Thyroid gland (tissue), 4 donors: ENCODE measurements at regions not wholly inside any gene's neighbourhood (a gene's known extent, or its start where the extent isn't known, plus 50 kb on each side); places are given as distances from the start of the nearest gene placed in this dataset.

Experiments used
- DNase-seq, 2 donors: peaks; one replicate each; pipeline ENCODE4 v3.0.0-alpha.2; 2019
- H3K27ac ChIP-seq, 3 donors: fragments of 200-600 bp; sonication (generic); 1 replicate in 2 of 3; 2 replicates in 1 of 3; pipeline ENCODE4 v1.5.1; 2016 to 2019; ENCODE audit warnings: mild to moderate bottlenecking in 1 of 3, moderate library complexity in 1 of 3
- H3K27me3 ChIP-seq: fragments of 200-600 bp; sonication (generic); one replicate; pipeline ENCODE4 v1.5.1; 2019
- H3K36me3 ChIP-seq, 2 donors: fragments of 200-600 bp; sonication (generic); one replicate each; pipeline ENCODE4 v1.5.1; 2016 to 2019
- H3K4me1 ChIP-seq, 2 donors: fragments of 200-600 bp; sonication (generic); one replicate each; pipeline ENCODE4 v1.5.1; 2017 to 2019
- H3K4me3 ChIP-seq, 3 donors: fragments of 200-600 bp; sonication (generic); replicated peaks in 1 of 3; 1 replicate in 2 of 3; 2 replicates in 1 of 3; pipeline ENCODE4 v1.5.1; 2016; ENCODE audit warnings: mild to moderate bottlenecking in 1 of 3
- H3K9me3 ChIP-seq: fragments of 200-600 bp; sonication (generic); one replicate; pipeline ENCODE4 v1.5.1; 2017
- POLR2A ChIP-seq, 2 donors: fragments of 450-650 bp; IDR thresholded peaks; one replicate each; pipeline ENCODE4 v1.6.1; 2017; ENCODE audit warnings: antibody characterized with exemption in 2 of 2, mild to moderate bottlenecking in 2 of 2, moderate library complexity in 1 of 2
- WGBS, 2 donors: methylation state at CpG; one replicate each; pipeline ENCODE4 v1.1.5; 2017; 5-methylcytosine and 5-hydroxymethylcytosine counted together
- intact Hi-C: fragments of 100-400 bp; cut with DNase I; formaldehyde crosslinking; loops from one replicate; pipeline ENCODE4 v1.15.1; 2023
- TF ChIP-seq, protein P1 (sequence below), 6 experiments: fragments of 200-600 bp in 3 of 6; fragments of 450-650 bp in 3 of 6; sonication (generic) in 3 of 6; IDR thresholded peaks; one replicate each; pipeline ENCODE4 v1.5.1; 2016 to 2019; ENCODE audit warnings: antibody characterized with exemption in 6 of 6, mild to moderate bottlenecking in 2 of 6, inconsistent platforms in 1 of 6, moderate library complexity in 1 of 6

DNA sequence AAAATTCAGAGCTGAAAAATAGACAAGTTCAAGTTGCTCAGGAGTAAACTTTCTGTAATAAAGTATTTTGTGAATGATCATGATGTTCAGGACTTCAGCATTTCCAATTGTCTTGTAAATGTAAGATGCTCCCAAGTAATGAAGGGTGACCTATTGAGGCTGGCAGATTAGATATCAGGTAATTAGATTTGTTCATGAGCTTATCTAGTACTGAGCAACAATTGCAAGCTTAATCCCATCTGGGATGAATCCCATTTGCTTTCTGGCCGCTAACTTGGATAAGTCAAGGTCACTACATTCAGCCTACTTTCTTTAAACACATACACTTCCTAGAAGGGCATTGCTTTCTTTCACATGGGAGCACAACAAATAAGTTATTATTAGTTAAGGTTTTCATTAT is 82.4 kb upstream of the ITGB1 start:
- DNase-seq: no peak
- Histone ChIP-seq H3K27ac (no peak overlapping the region), H3K27me3 (no peaks in the 10 kb centered on the region), H3K9me3 (no peaks in the 10 kb centered on the region), H3K4me3 (no peak overlapping the region), H3K36me3 (no peaks in the 10 kb centered on the region), H3K4me1 (no peaks in the 10 kb centered on the region)
- TF ChIP-seq, protein P1, sequence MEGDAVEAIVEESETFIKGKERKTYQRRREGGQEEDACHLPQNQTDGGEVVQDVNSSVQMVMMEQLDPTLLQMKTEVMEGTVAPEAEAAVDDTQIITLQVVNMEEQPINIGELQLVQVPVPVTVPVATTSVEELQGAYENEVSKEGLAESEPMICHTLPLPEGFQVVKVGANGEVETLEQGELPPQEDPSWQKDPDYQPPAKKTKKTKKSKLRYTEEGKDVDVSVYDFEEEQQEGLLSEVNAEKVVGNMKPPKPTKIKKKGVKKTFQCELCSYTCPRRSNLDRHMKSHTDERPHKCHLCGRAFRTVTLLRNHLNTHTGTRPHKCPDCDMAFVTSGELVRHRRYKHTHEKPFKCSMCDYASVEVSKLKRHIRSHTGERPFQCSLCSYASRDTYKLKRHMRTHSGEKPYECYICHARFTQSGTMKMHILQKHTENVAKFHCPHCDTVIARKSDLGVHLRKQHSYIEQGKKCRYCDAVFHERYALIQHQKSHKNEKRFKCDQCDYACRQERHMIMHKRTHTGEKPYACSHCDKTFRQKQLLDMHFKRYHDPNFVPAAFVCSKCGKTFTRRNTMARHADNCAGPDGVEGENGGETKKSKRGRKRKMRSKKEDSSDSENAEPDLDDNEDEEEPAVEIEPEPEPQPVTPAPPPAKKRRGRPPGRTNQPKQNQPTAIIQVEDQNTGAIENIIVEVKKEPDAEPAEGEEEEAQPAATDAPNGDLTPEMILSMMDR (IDR thresholded peaks at IDR 0.05): no peak
- TF ChIP-seq POLR2A (IDR thresholded peaks at IDR 0.05): no peak
- intact Hi-C loops: no loop called here
- 89 to 94% methylated on average over 1 of the region's 1 CpG for WGBS, 2 donors

DNA sequence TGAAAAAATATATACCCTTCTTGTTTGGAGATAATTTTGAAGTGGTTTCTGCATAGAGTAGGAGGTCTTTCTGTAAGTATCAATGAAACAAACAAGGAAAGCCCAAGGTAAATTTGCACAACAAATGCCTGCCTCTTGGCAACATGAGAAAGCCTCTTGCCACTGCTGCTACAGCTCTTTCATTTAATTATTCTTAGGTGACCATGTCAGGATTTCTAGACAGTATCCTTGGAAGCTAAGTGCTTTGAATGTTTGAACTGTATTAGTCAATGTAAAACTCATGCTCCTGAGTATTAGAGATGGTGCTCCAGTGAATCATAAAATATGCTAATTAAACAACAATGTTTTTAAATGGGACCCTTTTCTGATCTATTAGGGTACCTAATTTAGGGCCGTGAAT is 81.2 kb upstream of the ITGB1 start:
- Histone ChIP-seq H3K36me3 (no peaks in the 10 kb centered on the region), H3K27me3 (no peaks in the 10 kb centered on the region), H3K4me1 (no peaks in the 10 kb centered on the region), H3K4me3 (no peak overlapping the region), H3K9me3 (no peaks in the 10 kb centered on the region), H3K27ac (no peak overlapping the region)
- no peak for TF ChIP-seq POLR2A (IDR thresholded peaks at IDR 0.05)
- TF ChIP-seq, protein P1 (IDR thresholded peaks at IDR 0.05): no peak
- WGBS, 2 donors: 90 to 97% methylated on average over 1 of the region's 1 CpG
- intact Hi-C loops: no loop called here
- no peak for DNase-seq

DNA sequence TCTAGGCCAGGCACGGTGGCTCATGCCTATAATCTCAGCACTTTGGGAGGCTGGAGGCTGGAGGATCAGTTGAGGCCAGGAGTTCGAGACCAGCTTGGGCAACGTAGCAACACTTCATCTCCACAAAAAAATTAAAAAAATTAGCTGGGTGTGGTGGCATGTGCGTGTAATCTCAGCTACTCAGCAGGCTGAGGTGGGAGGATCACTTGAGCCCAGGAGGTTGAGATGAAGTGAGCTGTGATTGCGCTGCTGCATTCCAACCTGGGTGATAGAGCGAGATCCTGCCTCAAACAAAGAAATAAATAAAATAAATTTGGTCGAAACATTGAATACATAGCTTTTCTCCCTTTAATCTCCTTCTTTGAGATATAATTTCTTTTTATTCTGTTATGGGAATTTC is 80.6 kb upstream of the ITGB1 start:
- no peaks in the 10 kb centered on the region for H3K4me1 ChIP-seq
- TF ChIP-seq POLR2A (IDR thresholded peaks at IDR 0.05): no peak
- TF ChIP-seq, protein P1 (IDR thresholded peaks at IDR 0.05): no peak
- WGBS, 2 donors: 79 to 83% methylated on average over 7 of the region's 7 CpGs
- no peaks in the 10 kb centered on the region for H3K9me3 ChIP-seq
- H3K36me3 ChIP-seq: no peaks in the 10 kb centered on the region
- no peak overlapping the region for H3K27ac ChIP-seq
- H3K27me3 ChIP-seq: no peaks in the 10 kb centered on the region
- intact Hi-C loops: no loop called here
- no peak overlapping the region for H3K4me3 ChIP-seq
- DNase-seq: no peak

DNA sequence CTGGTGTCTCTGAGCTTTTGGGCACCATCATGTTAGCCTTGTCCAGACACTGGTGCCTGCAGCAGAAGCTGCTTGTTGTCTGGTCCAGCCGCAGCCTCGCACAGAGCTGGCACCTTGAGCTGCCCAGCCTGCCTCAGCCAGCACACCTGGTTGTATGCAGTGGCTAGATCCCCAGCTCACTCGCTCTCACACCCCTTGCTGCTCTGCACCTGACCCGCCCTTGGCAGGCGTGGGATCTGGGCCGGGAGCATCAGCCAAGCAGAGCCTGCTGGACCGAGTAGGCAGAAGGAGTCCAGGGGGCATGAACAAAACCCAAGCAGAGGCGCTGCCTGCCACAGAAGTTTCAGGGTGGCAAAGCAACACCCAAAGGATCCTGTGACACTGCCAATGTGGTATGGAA is 79.7 kb upstream of the ITGB1 start:
- 95 to 98% methylated on average over 7 to 8 of the region's 8 CpGs for WGBS, 2 donors
- intact Hi-C loops: no loop called here
- no peaks in the 10 kb centered on the region for H3K4me1 ChIP-seq
- no peak for DNase-seq
- no peaks in the 10 kb centered on the region for H3K9me3 ChIP-seq
- no peaks in the 10 kb centered on the region for H3K27me3 ChIP-seq
- TF ChIP-seq, protein P1 (IDR thresholded peaks at IDR 0.05): no peak
- no peak for TF ChIP-seq POLR2A (IDR thresholded peaks at IDR 0.05)
- no peak overlapping the region for H3K27ac ChIP-seq
- H3K36me3 ChIP-seq: no peaks in the 10 kb centered on the region
- H3K4me3 ChIP-seq: no peak overlapping the region

DNA sequence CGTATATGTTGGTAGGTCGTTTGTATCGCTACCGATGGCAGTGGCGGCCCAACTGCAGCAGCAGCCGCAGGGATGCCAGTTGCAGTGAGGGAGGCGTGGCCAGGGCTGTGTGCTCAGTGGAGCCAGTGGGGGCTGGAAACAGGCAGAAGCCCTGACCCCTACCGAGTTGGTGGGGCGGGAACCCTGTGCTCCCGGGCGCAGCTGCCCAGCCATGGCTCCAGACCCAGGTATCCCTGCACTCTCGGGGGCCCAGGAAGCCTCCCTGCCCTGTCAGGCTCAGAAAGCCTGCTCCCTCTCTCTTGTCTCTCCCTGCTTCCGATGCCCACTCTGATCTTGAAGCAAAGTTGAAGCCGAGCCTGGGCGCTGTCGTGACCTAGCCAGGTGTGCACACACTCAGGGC is 78.6 kb upstream of the ITGB1 start:
- 95 to 97% methylated on average over 15 to 16 of the region's 16 CpGs for WGBS, 2 donors
- H3K4me1 ChIP-seq: no peaks in the 10 kb centered on the region
- TF ChIP-seq, protein P1 (IDR thresholded peaks at IDR 0.05): no peak
- no peak for TF ChIP-seq POLR2A (IDR thresholded peaks at IDR 0.05)
- no peaks in the 10 kb centered on the region for H3K36me3 ChIP-seq
- no peak for DNase-seq
- no peaks in the 10 kb centered on the region for H3K27me3 ChIP-seq
- H3K9me3 ChIP-seq: no peaks in the 10 kb centered on the region
- intact Hi-C loops: no loop called here
- H3K27ac ChIP-seq: no peak overlapping the region
- no peak overlapping the region for H3K4me3 ChIP-seq
